ENCODE measurements at regions not wholly inside any gene's neighbourhood (a gene's known extent, or its start where the extent isn't known, plus 50 kb on each side); places are given as distances from the start of the nearest gene placed in this dataset.

GRCh38 chrX:130990723-130991122 is 67.4 kb upstream of the ARHGAP36 start:
- H3K4me1 ChIP-seq, result no peaks in the 10 kb centered on the region
- 87 to 89% methylated on average over 2 of the region's 2 CpGs for WGBS, 2 donors
- no peak overlapping the region for H3K4me3 ChIP-seq
- TF ChIP-seq POLR2A (IDR thresholded peaks at IDR 0.05), result no peak
- no peak for TF ChIP-seq CTCF (IDR thresholded peaks at IDR 0.05)
- no peak for DNase-seq (ENCODE audit: low spot score in 2 of 2)
- no peaks in the 10 kb centered on the region for H3K36me3 ChIP-seq
- peaks cover 0 to 32% of the 10 kb centered on the region in 2 donors for H3K27me3 ChIP-seq
- no peaks in the 10 kb centered on the region for H3K9me3 ChIP-seq
- no peak overlapping the region for H3K27ac ChIP-seq

GRCh38 chrX:130994671-130995070 is 63.5 kb upstream of the ARHGAP36 start:
- Histone ChIP-seq H3K27ac (no peak overlapping the region), H3K27me3 (peaks cover 0 to 25% of the 10 kb centered on the region in 2 donors), H3K36me3 (no peaks in the 10 kb centered on the region), H3K4me1 (no peaks in the 10 kb centered on the region), H3K9me3 (no peaks in the 10 kb centered on the region), H3K4me3 (no peak overlapping the region)
- DNase-seq (ENCODE audit: low spot score in 2 of 2), result peak in 1 of 2 donors; percentile 4
- WGBS, 2 donors, result 45 to 46% methylated on average over 8 of the region's 8 CpGs
- TF ChIP-seq CTCF (IDR thresholded peaks at IDR 0.05) (peak in 3 of 5 experiments; percentile 14 to 39 (median 17)), EP300 (IDR thresholded peaks at IDR 0.05) (no peak)

GRCh38 chrX:130995439-130995838 is 62.7 kb upstream of the ARHGAP36 start:
- H3K4me1 ChIP-seq, result no peaks in the 10 kb centered on the region
- peaks cover 0 to 22% of the 10 kb centered on the region in 2 donors for H3K27me3 ChIP-seq
- DNase-seq (ENCODE audit: low spot score in 2 of 2), result no peak
- TF ChIP-seq EP300 (IDR thresholded peaks at IDR 0.05), result no peak
- no peak for TF ChIP-seq CTCF (IDR thresholded peaks at IDR 0.05)
- no peak for TF ChIP-seq POLR2A (IDR thresholded peaks at IDR 0.05)
- no peak overlapping the region for H3K4me3 ChIP-seq
- no peak overlapping the region for H3K27ac ChIP-seq
- WGBS, 2 donors, result 81 to 86% methylated on average over 3 of the region's 3 CpGs
- H3K36me3 ChIP-seq, result no peaks in the 10 kb centered on the region
- H3K9me3 ChIP-seq, result no peaks in the 10 kb centered on the region

GRCh38 chrX:130997314-130997713 is 60.8 kb upstream of the ARHGAP36 start:
- DNase-seq (ENCODE audit: low spot score in 2 of 2), result no peak
- 43 to 72% methylated on average over 2 of the region's 2 CpGs for WGBS, 2 donors
- TF ChIP-seq EP300 (IDR thresholded peaks at IDR 0.05), result no peak
- TF ChIP-seq POLR2A (IDR thresholded peaks at IDR 0.05), result no peak
- TF ChIP-seq CTCF (IDR thresholded peaks at IDR 0.05), result no peak

GRCh38 chrX:130999360-130999759 is 58.8 kb upstream of the ARHGAP36 start:
- no peaks in the 10 kb centered on the region for H3K27me3 ChIP-seq
- no peak overlapping the region for H3K4me3 ChIP-seq
- DNase-seq (ENCODE audit: low spot score in 2 of 2), result no peak
- no peaks in the 10 kb centered on the region for H3K4me1 ChIP-seq
- H3K27ac ChIP-seq, result no peak overlapping the region
- TF ChIP-seq POLR2A (IDR thresholded peaks at IDR 0.05) (no peak), CTCF (IDR thresholded peaks at IDR 0.05) (no peak), EP300 (IDR thresholded peaks at IDR 0.05) (no peak)
- no peaks in the 10 kb centered on the region for H3K36me3 ChIP-seq
- no peaks in the 10 kb centered on the region for H3K9me3 ChIP-seq
- 61 to 80% methylated on average over 1 of the region's 1 CpG for WGBS, 2 donors

More at GRCh38 chrX:130997314-130997713, 60.8 kb upstream of the ARHGAP36 start:
- no peaks in the 10 kb centered on the region for H3K4me1 ChIP-seq
- H3K27me3 ChIP-seq, result peaks cover 0 to 7% of the 10 kb centered on the region in 2 donors
- no peaks in the 10 kb centered on the region for H3K9me3 ChIP-seq
- no peak overlapping the region for H3K27ac ChIP-seq
- no peak overlapping the region for H3K4me3 ChIP-seq
- no peaks in the 10 kb centered on the region for H3K36me3 ChIP-seq
